Ovary (tissue), 7 donors: ENCODE measurements at regions not wholly inside any gene's neighbourhood (a gene's known extent, or its start where the extent isn't known, plus 50 kb on each side); places are given as distances from the start of the nearest gene placed in this dataset.
A peak's percentile ranks its signal among the peaks of the same experiment; 100 is the strongest.

Experiments used
- DNase-seq, 5 donors: peaks; one replicate each; pipeline ENCODE4 v3.0.0-alpha.2; 2019 to 2020
- H3K27ac ChIP-seq, 2 donors: fragments of 200-600 bp; one replicate each; pipeline versions ENCODE4 v1.5.1 to v1.8.0; 2019 to 2022
- H3K27me3 ChIP-seq: fragments of 200-600 bp; one replicate; pipeline ENCODE4 v1.8.0; 2022
- H3K36me3 ChIP-seq: fragments of 200-600 bp; sonication (generic); one replicate; pipeline ENCODE4 v1.5.1; 2019
- H3K4me1 ChIP-seq: one replicate; pipeline ENCODE4 v1.8.1; 2013; ENCODE audit warnings: mild to moderate bottlenecking, moderate library complexity; ENCODE audit not compliant: insufficient read depth
- H3K4me3 ChIP-seq: fragments of 200-600 bp; sonication (generic); one replicate; pipeline ENCODE4 v1.5.1; 2017
- H3K9me3 ChIP-seq, 2 donors: fragments of 200-600 bp in 1 of 2; sonication (generic) in 1 of 2; one replicate each; pipeline versions ENCODE4 v1.5.1 to v1.8.1; 2013 to 2019; ENCODE audit warnings: mild to moderate bottlenecking in 1 of 2, moderate library complexity in 1 of 2
- EP300 ChIP-seq: sonication (generic); formaldehyde crosslinking; IDR thresholded peaks from one replicate; pipeline ENCODE4 v1.6.1; 2017; ENCODE audit warnings: antibody characterized with exemption
- POLR2A ChIP-seq: fragments of 450-650 bp; IDR thresholded peaks from one replicate; pipeline ENCODE4 v1.6.1; 2017; ENCODE audit warnings: antibody characterized with exemption, mild to moderate bottlenecking, moderate library complexity
- WGBS, 3 donors: extraction: QIAGEN DNeasy Blood & Tissue Kit in 1 of 3; methylation state at CpG; one replicate each; pipeline versions ENCODE4 v1.1.5 to v1.1.7; 2013 to 2017; 5-methylcytosine and 5-hydroxymethylcytosine counted together
- intact Hi-C, 4 donors: fragments of 100-400 bp; cut with DNase I; formaldehyde crosslinking; loops; one replicate each; pipeline versions ENCODE4 v1.11.0 to v1.15.1; 2022 to 2023
- TF ChIP-seq, protein P1 (sequence below), 3 donors: fragments of 450-650 bp in 2 of 3; fragments of 200-600 bp in 1 of 3; IDR thresholded peaks; one replicate each; pipeline versions ENCODE4 v1.5.1 to v1.8.0; 2016 to 2022; ENCODE audit warnings: antibody characterized with exemption in 3 of 3, mild to moderate bottlenecking in 1 of 3
- donor health status: DM: no; HTN: no; CAD: no; lungs with moderate emphysema.
- donor health status: DM: no; HTN: no; CAD: no.
- donor health status: Bipolar disorder and iron deficiency.
- donor health status: DM: no; HTN: no; CAD: no.
- donor health status: DM: yes; HTN: yes; CAD: no.

DNA sequence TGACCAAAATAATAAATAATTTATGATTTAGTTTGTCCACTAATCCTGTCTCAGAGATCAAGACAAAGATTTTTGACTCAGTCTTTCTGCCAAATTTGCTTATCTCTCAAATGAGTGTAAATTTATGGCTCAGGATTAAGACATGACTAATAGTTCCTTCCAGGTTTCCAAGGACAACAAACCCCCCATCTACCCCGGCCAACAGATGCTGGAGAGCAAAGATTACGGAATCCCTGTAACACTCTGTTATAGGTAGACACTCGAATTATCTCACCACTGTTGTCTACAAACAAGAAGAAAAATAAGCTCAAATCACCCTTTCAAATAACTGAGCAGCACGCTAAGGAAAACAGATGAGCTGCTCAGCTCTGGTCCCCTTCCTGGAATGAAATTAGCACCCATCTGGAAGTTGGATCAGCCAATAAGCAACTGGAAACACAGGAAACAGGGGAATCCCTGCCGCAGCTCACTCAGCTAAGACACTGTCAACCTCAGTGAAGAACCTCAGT, 56.8 kb upstream of the SVIL start:
- no peaks in the 10 kb centered on the region for H3K9me3 ChIP-seq
- WGBS, 3 donors = 4 to 16% (median 14%) methylated on average over 5 of the region's 5 CpGs
- no peak for TF ChIP-seq POLR2A
- no peak for TF ChIP-seq EP300
- TF ChIP-seq, protein P1, sequence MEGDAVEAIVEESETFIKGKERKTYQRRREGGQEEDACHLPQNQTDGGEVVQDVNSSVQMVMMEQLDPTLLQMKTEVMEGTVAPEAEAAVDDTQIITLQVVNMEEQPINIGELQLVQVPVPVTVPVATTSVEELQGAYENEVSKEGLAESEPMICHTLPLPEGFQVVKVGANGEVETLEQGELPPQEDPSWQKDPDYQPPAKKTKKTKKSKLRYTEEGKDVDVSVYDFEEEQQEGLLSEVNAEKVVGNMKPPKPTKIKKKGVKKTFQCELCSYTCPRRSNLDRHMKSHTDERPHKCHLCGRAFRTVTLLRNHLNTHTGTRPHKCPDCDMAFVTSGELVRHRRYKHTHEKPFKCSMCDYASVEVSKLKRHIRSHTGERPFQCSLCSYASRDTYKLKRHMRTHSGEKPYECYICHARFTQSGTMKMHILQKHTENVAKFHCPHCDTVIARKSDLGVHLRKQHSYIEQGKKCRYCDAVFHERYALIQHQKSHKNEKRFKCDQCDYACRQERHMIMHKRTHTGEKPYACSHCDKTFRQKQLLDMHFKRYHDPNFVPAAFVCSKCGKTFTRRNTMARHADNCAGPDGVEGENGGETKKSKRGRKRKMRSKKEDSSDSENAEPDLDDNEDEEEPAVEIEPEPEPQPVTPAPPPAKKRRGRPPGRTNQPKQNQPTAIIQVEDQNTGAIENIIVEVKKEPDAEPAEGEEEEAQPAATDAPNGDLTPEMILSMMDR (IDR thresholded peaks at IDR 0.05) = no peak
- H3K36me3 ChIP-seq = no peaks in the 10 kb centered on the region
- no peaks in the 10 kb centered on the region for H3K27me3 ChIP-seq
- H3K4me1 ChIP-seq = peaks cover 7% of the 10 kb centered on the region
- no peak overlapping the region for H3K4me3 ChIP-seq
- peak overlapping the region in 1 of 2 donors; percentile 31 for H3K27ac ChIP-seq
- DNase-seq = no peak
- intact Hi-C loops = no loop called here

DNA sequence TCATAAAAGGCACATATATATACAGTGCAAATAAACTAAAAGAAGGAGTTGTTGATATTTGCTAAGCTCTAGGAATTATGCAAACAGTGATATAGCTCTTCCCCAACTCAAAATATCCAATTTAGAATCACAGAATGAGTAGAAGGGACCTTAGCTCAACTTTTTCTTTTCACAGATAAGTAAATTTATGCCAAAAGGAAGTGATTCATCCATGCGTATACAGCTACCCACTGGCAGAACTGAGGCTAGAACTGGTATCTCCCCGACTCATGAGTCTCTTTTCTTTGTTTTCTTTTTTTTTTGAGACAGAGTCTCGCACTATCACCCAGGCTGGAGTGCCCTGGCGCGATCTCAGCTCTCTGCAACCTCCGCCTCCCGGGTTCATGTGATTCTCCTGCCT, 54.2 kb upstream of the SVIL start:
- H3K4me3 ChIP-seq = no peak overlapping the region
- 42 to 56% (median 54%) methylated on average over 7 of the region's 7 CpGs for WGBS, 3 donors
- TF ChIP-seq POLR2A = no peak
- TF ChIP-seq EP300 = no peak
- no peaks in the 10 kb centered on the region for H3K27me3 ChIP-seq
- DNase-seq = no peak
- intact Hi-C loops = no loop called here
- peaks cover 7% of the 10 kb centered on the region for H3K4me1 ChIP-seq
- no peaks in the 10 kb centered on the region for H3K36me3 ChIP-seq
- H3K27ac ChIP-seq = no peak overlapping the region
- no peaks in the 10 kb centered on the region for H3K9me3 ChIP-seq

DNA sequence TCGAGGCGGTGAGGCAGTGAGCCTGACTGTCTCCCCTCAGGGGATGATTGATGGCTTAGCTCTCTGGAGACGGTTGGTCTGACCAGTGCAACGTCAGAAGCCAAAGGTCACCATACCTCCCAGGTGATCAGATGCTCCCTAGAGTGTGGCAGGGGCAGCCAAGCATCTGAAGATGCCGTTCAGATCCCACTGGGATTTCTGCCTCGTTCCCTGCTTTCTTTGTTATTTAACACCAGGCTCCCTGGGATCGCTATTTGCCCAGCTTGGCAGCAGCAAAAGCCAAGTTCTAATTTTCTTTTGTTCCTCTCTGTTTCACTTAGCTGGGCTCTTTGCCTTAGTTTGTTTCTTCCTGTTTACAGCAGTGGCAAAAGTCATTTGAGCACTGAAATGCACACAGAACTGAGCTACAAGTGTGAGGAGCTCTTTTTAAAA, 53.5 kb upstream of the SVIL start:
- 28 to 39% (median 31%) methylated on average over 7 of the region's 7 CpGs for WGBS, 3 donors
- Histone ChIP-seq H3K27me3 (no peaks in the 10 kb centered on the region), H3K4me1 (peaks cover 7% of the 10 kb centered on the region), H3K4me3 (no peak overlapping the region), H3K36me3 (no peaks in the 10 kb centered on the region), H3K27ac (no peak overlapping the region), H3K9me3 (no peaks in the 10 kb centered on the region)
- intact Hi-C loops = no loop called here
- DNase-seq = no peak
- TF ChIP-seq EP300 (no peak), POLR2A (no peak)
- TF ChIP-seq, protein P1 (IDR thresholded peaks at IDR 0.05) = no peak

DNA sequence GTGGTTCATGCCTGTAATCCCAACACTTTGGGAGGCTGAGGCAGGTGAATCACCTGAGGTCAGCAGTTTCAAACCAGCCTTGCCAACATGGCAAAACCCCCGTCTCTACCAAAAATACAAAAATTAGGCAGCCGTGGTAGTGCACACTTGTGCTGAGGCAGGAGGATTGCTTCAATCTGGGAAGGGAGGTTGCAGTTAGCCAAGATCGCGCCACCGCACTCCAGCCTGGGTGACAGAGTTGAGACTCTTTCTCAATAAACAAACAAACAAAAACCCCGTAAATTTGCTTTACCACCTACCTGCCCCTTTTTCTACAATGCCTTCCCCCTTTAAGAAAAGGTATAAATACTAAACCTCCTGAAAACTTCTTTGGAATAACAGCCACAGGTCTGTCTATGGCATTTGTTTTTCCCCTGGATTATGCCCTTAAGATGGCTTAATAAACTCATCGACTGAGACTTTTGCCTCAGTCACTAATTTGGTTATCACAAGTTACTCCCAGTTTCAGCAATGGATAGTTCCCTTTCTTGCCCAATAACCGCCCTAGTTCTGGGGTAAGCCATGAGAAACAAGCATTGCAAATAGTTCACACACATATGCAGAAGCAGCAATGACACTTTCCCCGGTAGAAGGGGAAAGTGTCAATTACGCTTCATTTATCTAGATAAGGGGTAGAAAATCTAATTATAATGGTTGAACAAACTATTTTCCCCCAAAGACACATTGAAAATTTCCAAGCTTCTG, 52.8 kb upstream of the SVIL start:
- intact Hi-C loops = no loop called here
- H3K36me3 ChIP-seq = no peaks in the 10 kb centered on the region
- H3K27me3 ChIP-seq = no peaks in the 10 kb centered on the region
- H3K27ac ChIP-seq = no peak overlapping the region
- TF ChIP-seq POLR2A (no peak), EP300 (no peak)
- TF ChIP-seq, protein P1 (IDR thresholded peaks at IDR 0.05) = no peak
- peaks cover 7% of the 10 kb centered on the region for H3K4me1 ChIP-seq
- H3K9me3 ChIP-seq = no peaks in the 10 kb centered on the region
- DNase-seq = no peak
- WGBS, 3 donors = 86 to 88% (median 87%) methylated on average over 10 of the region's 10 CpGs
- no peak overlapping the region for H3K4me3 ChIP-seq

DNA sequence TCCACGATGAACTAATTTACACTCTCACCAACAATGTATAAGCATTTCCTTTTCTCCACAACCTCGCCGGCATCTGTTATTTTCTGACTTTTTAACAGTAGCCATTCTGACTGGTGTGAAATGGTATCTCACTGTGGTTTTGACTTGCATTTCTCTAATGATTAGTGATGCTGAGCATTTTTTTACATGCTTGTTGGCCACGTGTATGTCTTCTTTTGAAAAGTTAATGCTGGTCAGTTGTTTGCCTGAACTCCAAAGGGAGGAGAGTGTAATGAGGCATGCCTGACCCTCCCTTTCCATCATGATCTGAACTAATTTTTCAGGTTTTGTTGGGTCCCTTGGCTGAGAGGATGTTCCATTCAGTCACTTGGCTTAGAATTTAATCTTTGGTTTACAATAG, 50.7 kb upstream of the SVIL start:
- TF ChIP-seq, protein P1 (IDR thresholded peaks at IDR 0.05) = no peak
- TF ChIP-seq EP300 (no peak), POLR2A (no peak)
- DNase-seq = no peak
- Histone ChIP-seq H3K4me1 (peaks cover 9% of the 10 kb centered on the region), H3K36me3 (no peaks in the 10 kb centered on the region), H3K27ac (no peak overlapping the region), H3K4me3 (no peak overlapping the region), H3K9me3 (no peaks in the 10 kb centered on the region), H3K27me3 (no peaks in the 10 kb centered on the region)
- WGBS, 3 donors = 84 to 86% (median 85%) methylated on average over 4 of the region's 4 CpGs
- intact Hi-C loops = no loop called here
